RWPE1 (cell line): ENCODE measurements at regions not wholly inside any gene's neighbourhood (a gene's known extent, or its start where the extent isn't known, plus 50 kb on each side); places are given as distances from the start of the nearest gene placed in this dataset.

ENCODE experiments used
- CTCF ChIA-PET: fragments of 350-600 bp; sonication (Branson Sonifier 250); formaldehyde crosslinking; extraction: SDS; loops from one replicate; lab custom pipeline; 2021; lab: Yijun Ruan, JAX
- POLR2A ChIA-PET: fragments of 400-600 bp; formaldehyde crosslinking; extraction: SDS; loops from one replicate; lab custom pipeline; 2020; ENCODE audit warnings: antibody characterized with exemption; ENCODE audit not compliant: low non-redundant PET; lab: Yijun Ruan, JAX
- DNase-seq: peaks from one replicate; pipeline ENCODE4 v3.0.0; 2012; ENCODE audit warnings: low spot score
- H3K27ac ChIP-seq: fragments of 450-650 bp; 2 replicates; pipeline ENCODE4 v1.5.1; 2017
- CTCF ChIP-seq: fragments of 450-650 bp; conservative IDR thresholded peaks from 2 replicates; pipeline ENCODE4 v1.5.1; 2017; ENCODE audit warnings: low read depth, mild to moderate bottlenecking

- CTCF ChIA-PET = no interaction called here
- POLR2A ChIA-PET = no interaction called here
- H3K27ac ChIP-seq = no peak overlapping the region
- DNase-seq = no peak
- TF ChIP-seq CTCF = no peak
Measured at GRCh38 chr2:128996078-128996477, 677.4 kb upstream of the HS6ST1 start.

- POLR2A ChIA-PET = no interaction called here
- no peak for TF ChIP-seq CTCF
- no peak overlapping the region for H3K27ac ChIP-seq
- no peak for DNase-seq
- CTCF ChIA-PET = no interaction called here
Measured at GRCh38 chr2:128997166-128997866, 678.6 kb upstream of the HS6ST1 start.

- CTCF ChIA-PET = no interaction called here
- H3K27ac ChIP-seq = no peak overlapping the region
- POLR2A ChIA-PET = no interaction called here
- no peak for TF ChIP-seq CTCF
- DNase-seq = no peak
Measured at GRCh38 chr2:129001926-129002325, 683.3 kb upstream of the HS6ST1 start.

GRCh38 chr2:129002751-129003150 lies 684.1 kb upstream of the HS6ST1 start:
- no peak overlapping the region for H3K27ac ChIP-seq
- CTCF ChIA-PET = no interaction called here
- POLR2A ChIA-PET = no interaction called here
- no peak for DNase-seq
- TF ChIP-seq CTCF = no peak

- no peak for DNase-seq
- ChIA-PET CTCF (no interaction called here), POLR2A (no interaction called here)
- H3K27ac ChIP-seq = no peak overlapping the region
- TF ChIP-seq CTCF = no peak
Measured at GRCh38 chr2:129004485-129004884, 685.8 kb upstream of the HS6ST1 start.

- no peak for TF ChIP-seq CTCF
- no peak for DNase-seq
- ChIA-PET CTCF (no interaction called here), POLR2A (no interaction called here)
- H3K27ac ChIP-seq = no peak overlapping the region
Measured at GRCh38 chr2:129004940-129005490, 686.3 kb upstream of the HS6ST1 start.
